HS-27A (cell line): ENCODE measurements at regions not wholly inside any gene's neighbourhood (a gene's known extent, or its start where the extent isn't known, plus 50 kb on each side); places are given as distances from the start of the nearest gene placed in this dataset.
"Not testable (repeated sequence)": the region's sequence is repeated elsewhere in the genome, so short reads cannot be mapped to it uniquely, and the experiment has no call there.

Experiments
- DNase-seq: peaks from one replicate; pipeline ENCODE4 v3.0.0-alpha.2; 2012; ENCODE audit warnings: low read depth, missing footprints

DNA sequence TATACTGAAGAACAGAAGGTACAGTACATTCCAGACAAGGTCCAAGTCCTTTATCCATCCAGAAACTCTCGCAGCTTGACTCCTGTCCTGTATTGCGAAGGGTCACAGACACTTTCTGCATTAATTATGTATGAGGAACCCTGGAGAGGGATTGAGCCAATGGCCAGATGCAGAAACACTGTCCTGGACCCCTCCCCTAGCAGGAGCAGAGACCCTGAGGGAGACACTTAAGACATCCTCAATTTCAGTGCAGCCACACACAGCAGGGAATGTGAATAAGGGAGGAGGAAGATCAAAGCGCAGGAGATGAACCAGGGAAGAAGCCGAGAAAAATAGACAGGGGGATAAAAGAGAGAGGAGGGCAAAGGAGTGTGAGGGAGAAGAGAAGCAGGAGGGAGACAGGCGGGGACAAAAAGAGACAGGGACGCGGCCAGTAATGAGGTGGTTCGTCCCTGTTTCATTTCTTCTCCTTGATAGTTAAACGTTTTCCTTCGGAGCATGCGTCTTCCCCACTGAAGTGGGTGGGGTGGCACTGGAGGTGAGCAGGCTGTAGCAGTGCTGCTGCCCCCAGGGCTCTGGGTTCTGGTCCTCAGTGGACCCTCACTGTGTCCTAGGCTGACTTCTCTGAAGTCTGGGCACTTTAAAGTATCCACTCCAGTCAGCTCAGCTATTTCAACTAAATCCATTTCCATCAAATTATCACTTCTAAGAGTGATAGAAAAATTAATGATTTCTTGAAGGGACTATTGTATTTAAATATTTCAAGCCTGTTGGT is 356.4 kb upstream of the NOCT start:
- DNase-seq, result no peak

DNA sequence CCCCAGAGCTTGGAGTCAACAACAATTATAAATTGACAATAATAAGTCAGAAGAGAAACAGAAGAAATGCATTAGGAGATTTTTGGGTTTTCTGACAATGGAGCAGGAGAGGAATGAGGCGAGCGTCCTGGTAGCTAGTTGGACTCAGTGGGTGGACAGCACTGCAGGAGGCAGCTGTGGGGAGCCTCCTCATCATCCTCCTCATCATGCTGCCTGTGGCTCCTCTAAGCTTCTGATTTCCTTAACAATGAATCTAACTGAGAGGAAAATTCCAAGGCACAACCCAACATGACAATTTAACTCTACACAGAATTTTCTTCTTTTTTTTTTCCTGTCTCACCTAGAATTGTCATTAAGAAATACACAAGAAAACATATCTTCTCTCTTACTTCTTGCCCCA is 357.1 kb upstream of the NOCT start:
- DNase-seq, result no peak

DNA sequence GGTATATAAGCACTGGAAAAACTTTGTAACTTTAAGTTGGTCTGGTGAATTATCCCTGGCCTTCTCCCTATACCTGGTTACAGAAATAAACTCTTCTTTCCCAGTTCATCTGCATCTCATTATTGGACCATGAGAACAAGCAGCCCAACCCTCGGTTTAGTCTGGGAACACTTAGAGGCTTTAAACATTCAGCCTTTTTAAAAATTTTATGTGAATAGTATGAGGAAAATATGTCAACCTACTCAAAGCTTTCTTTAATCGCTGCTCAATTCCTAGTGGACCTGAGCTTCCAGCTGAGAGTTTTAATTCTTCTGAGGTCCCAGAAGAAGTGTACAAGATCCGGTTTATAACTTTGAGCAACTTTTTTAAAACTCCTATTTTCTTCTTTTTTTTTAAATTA is 358.6 kb upstream of the NOCT start:
- DNase-seq, result no peak

DNA sequence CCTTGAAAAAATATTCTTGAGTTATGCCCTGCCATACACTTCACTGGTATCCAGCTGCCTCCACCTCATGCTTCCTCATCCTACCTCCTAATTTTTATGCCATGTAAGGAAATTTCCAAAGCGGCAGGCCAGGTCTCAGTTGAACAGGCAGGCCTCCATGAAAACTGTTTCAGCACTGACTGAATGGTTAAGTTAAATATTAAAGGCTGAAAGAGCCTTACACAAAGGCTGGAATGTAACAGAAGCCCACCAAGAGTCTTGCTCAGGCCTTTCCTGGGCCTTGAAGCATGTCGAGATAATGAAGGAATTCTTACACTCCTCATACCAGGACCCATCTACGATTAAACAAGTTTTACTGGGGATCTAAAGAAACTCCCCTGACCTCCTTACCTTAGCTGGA is 359.6 kb upstream of the NOCT start:
- DNase-seq, result no peak

DNA sequence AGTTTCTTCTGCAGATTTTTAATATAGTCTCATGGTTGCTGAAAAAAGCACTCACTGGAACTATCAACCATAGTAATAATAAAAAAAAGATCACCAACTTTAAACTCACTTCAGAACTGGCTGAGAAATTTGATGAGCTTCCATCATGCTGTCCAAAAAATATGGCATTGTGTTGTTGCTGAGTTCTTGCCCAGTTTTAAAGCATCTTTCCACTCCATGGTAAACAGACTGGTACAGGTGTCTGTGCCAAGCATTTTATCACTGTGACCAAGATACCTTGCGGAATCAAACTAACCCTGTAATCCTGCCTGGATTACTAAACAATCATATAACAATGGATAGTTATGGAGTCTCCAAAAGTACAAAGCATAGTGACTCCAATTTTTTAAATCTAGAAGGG is 360.3 kb upstream of the NOCT start:
- DNase-seq, result no peak

DNA sequence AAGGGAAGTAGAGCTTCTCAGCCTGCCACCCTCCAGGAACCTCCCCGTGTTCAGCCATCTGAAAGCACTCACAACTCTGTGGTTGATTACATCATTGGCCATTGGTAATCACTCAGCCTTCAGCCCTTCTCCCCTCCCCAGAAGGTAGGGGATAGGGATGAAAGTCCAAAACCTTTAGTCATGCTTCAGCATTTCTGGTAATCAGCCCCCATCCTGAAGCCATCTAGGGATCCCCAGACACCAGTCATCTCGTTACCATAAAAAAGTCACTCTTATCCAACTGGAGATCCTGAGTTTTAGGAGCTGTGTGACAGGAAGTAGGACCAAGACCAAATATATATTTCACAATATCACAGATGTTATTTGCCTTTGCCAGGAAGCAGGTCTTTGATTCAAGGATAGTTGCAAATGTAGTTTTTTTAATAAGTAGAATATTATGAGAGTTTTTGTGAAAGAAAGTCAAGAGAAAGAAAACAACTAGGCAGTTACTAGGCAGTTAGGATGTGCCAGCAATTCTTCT is 364.6 kb upstream of the NOCT start:
- DNase-seq, result peak; percentile 97

DNA sequence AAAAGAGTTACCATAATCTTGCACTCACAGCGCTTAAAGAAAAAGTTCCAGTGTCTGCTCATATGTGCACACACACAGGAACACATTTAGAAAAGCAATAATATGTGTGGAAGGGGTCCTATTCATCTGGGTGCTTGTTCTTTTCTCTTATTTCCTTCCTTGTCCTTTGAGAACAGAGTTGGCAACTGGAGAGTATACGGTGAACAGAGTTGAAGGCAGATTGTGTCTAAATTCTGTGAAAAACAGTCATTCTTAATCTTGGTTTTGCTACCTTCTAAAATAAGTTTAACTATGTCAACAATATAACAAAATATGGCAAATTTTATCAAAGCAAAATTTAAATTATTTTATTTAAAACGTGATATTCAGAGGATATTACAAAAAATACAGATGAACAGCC is 365.1 kb upstream of the NOCT start:
- DNase-seq, result no peak

DNA sequence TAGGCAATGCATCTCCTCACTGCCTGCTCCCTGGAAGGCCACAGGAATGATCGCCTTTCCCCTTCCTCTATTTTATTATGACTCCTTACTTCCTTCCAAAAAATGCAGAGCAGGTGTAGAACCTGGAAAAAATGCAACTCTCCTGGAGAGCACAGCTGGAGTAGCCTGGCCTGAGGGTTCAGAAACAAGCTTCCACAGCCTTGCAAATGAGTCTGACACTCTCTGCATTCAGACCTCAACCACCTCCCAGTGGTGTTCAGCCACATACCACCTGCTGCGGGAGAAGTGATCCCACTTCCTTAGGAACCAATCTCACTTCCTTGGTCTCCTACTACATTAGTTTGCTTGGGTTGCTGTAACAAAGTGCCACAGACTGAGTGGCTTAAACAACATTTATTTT is 368.1 kb upstream of the NOCT start:
- DNase-seq, result no peak

DNA sequence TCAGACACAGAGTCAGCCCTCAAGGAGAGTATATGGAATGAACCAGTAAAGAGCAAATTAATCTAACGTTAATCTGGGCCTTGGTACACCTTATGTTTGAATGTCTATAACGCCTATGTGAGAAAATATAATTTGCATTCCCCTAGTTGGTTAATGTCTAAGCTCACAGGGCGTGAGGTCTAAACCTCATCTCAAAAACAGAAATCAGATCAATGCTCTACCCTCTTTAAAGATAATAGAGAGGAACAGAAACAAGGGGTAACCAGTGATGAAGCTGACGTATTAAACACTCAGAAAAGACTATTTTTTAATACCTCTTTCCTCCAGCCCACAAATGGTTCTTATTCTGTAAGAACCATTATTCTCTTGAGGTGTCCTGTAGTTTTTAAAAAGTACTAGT is 369.2 kb upstream of the NOCT start:
- DNase-seq, result no peak

DNA sequence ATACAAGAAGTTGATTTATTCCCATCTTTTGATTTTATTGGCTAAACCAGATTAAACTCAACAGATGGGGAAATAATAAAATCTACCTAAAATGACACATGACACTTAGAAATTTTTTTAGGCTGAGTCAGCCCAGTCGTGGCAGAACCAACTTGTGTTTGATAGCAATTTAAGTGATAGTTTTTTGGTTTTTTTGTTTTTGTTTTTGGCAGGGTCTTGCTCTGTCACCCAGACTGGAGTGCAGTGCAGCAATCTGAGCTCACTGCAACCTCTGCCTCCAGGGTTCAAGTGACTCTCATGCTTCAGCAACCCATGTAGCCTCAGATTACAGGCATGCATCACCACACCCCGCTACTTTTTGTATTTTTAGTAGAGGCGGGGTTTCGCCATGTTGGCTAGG is 370.3 kb upstream of the NOCT start:
- DNase-seq, result no peak

DNA sequence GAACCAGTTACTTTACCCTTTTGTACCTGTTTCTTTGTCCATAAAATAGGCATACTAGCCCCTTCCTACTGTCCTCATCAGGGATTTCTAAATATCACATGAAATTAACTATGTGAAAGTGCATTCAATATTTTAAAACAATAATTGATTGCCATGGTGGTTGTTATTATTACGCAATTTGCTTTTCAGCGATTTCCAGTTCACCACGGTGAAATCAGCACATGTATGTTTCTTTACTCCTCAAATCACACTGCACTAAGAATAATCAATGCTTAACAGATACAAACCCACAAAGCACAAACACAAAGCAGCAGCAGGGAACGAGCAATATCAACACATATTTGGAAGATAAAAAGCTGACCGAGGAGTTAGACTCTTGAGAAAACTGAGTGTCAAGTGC is 371.3 kb upstream of the NOCT start:
- no peak for DNase-seq

DNA sequence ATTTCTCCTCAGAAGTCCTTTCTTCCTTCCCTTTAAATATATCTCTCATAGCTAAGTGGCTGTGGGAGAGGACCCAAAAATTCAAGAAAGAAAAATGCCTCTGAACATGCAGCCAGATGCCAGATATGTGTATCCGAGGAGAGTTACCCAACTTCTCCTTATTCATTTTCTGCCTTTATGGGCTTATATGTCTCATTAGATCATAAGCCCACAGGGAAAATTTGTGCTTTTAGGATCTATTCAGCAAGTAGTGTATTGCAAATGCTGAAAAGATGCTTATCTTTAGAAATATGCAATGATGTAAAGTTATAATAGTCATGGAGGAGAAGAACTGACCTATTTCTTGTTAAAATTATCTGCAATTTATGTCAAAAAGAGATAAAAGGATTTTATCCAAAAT is 371.8 kb upstream of the NOCT start:
- no peak for DNase-seq

DNA sequence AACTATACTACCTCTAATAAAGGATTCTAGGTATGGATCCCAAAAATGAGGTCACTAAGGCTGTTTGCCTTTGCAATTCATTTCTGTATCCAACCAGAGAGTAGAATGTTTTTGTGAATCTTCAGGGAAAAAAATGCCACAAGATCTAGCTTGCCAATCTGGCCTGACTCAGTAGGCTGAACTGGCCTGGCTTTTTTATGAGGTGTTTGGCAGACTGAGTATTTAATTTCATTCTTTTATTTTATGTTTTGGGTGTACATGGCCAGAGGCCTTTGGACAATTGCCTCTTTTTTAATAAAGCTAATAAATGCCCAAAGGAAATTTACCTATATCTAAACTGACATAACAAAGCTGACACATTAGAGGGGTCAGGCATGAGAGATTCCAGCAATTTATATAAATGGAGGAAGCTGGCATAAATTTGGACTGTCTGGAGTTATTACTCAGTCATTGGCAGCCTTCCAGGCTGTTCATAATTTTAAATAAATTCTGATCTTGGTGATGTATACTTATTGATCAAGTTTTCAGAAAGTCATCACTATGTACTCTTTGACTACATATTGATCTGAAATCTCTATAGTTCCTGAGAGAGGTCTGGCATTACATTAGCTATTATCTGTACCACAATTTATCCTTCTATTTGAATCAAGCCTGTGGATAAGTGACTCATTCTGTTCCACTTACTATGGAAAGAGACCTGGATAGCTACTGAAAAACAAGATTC is 376.4 kb upstream of the NOCT start:
- DNase-seq, result peak; percentile 24

DNA sequence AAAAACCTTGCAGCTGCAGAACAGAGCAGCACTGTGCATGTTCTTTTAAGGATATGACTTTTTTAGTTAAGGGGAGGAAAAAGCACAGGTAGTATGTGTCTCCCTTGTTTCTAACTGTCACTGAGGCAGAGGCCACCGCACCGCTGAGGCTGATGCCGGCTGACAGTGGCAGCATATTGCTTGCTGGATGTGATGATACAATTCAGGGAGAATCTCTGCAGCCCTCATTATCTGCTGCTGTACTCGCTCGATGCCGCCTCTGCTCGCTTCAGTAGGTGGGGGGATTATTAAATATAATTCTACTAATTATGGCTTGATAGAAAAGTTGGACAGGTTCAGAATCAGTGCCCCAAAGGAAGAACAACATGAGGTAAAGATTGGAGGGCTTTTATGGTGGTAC is 378.8 kb upstream of the NOCT start:
- DNase-seq, result no peak

DNA sequence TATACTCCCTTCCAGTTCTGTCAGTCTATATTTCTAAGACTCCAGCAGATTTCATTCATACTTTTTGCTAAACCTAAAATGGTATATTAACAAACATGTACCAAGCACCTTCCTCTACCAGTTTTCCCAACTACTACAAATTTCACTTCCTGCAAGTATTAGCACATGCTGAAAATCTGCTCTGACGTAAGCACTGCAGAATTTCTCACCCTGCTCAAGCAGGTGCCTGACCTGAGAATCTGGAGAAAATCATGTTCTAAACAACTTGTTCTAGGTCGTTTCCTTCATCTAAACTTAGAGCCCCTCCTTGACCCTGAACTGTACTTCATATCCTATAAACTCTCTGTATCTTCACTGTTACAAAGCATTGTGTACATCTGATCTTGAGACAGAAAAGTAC is 380.7 kb upstream of the NOCT start:
- no peak for DNase-seq

DNA sequence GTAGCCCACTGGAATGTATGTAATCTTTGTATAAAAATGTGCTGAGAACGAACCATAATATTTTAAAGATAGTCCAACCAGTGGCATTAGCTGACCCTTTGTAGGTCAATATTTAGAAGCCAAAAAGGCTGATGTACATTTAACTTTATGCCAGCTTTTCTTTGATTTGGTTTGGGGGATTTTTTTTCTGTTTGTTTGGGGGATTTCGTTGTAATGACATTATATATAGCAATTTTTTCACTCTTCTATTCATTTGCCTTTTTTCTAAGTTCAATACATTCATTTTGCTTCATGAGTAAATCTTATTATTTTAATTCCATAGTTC is 382.0 kb upstream of the NOCT start:
- DNase-seq, result no peak

DNA sequence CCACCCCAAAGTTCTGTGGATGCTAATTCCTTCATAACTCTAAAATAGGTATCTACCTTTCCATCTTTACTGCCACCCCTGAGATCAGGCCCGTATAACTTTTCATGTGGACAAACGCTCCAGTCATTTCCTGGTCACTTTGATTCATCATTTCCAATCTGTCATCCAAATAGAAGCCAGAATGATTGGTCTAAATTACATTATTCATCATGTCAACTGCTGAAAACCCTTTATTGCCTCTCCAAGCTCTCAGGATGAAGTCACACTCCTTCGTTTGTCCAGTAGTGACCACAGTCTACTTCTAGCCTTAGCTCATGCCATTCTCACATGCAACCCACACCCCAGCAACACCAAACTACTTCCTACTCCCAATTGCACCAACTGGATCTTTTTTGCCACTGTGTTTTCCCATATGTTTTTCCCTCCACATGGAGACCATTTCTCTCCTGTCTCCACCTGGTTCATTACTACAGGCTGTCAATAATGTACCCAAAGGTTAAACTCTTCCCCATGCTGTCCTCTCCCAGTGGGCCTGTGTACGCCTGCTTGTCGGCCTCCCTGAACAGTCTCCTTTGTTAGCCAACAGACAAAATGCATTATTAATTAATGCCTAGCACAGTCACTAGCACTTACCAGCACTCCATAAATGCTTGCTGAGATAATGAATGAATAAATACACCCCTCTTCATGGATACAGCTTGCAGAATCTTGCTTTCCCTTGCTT is 382.6 kb upstream of the NOCT start:
- no peak for DNase-seq

DNA sequence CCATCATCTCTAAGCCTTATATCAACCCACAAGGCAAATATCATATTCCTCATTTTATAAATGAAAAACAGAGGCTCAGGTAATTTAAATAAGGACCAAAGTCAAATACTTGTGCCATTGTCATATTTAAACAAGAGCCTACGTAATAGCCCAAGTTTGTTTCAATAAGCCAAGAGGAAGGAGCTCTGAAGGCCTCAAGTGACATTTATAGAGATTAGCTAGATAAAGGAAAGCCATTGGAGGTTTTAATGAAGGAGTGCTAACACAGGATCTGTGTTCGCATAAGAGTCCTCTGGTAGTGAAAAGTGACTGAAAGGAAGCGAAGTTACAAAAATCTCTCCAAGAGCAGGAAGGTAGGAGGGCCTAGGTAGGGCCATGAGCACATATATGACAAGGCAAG is 384.9 kb upstream of the NOCT start:
- no peak for DNase-seq

DNA sequence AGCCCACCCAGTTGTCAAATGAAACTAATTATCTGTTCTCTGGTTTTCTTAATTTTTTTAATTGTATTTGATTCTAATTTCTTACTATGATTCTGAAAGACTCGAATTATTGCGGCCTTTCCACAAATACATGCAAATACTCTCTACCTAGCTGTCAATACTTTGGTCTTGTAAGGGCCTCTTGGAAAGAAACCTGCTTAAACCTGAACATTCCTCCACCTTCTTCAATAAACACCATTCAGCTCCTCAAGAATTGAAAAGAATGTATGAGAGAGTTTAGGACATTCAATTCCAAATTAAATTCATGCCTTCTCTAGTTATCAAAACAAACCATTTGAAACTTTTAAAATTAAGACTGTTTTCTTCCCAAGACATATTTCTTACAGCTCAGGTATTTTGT is 385.9 kb upstream of the NOCT start:
- no peak for DNase-seq

DNA sequence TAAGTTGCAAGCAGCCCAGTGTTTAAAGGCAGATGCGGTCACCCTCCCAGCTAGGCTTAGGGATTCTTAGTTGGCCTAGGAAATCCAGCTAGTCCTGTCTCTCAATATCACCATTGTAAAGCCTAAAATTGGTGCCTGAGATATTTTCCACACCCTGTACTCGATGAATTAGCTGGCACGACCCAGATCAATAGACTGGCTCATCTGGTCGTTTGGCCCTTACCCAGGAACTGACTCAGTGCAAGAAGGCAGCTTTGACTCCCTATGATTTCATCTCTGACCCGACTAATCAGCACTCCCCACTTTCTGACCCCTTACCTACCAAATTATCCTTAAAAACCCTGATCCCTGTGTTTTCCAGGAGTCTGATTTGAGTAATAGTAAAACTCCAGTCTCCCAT is 384.9 kb upstream of the SLC7A11 start:
- DNase-seq, result no peak

DNA sequence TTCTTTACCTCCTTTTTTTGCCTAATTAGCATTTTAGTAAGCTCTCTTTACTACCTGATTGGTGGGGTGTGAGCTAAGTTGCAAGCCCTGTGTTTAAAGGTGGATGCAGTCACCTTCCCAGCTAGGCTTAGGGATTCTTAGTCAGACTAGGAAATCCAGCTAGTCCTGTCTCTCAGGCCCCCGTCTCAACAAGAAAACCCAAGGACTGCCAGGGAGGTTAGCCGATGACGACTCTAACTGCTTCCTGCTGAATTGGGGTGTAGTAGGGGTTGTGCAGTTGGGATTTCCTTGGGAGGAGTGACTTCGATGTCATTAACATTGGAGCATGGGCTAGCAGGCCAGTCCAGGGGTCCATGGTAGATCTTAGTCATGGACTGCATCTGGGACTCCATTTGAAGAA is 380.2 kb upstream of the SLC7A11 start:
- not testable (repeated sequence) for DNase-seq

DNA sequence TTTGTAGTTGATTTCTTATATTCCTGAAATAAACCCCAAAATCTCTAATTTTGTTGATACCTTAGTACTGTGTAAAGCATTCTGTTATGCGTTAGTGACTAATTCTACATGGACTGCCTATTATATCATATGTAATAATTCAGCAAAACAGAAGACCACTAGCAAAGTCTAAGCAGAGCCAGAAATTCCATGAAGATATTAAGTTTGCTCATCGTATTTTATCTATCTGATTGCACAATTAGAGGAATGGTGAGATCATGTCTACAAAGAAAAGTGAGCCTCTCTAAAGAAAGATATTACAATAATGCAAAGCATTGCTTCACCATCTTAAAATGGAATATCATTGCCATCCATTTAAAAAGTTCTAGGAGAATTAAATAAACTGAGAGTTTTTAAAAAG is 374.6 kb upstream of the SLC7A11 start:
- no peak for DNase-seq
